IPS-18a (cell line): ENCODE measurements at regions not wholly inside any gene's neighbourhood (a gene's known extent, or its start where the extent isn't known, plus 50 kb on each side); places are given as distances from the start of the nearest gene placed in this dataset.

ENCODE experiments used
- H3K27ac ChIP-seq: one replicate; pipeline ENCODE4 v1.5.1; 2013; ENCODE audit warnings: low read length
- H3K27me3 ChIP-seq: one replicate; pipeline ENCODE4 v1.6.1; 2013; ENCODE audit warnings: mild to moderate bottlenecking, low read length; ENCODE audit not compliant: control insufficient read depth, insufficient read depth
- H3K36me3 ChIP-seq: one replicate; pipeline ENCODE4 v1.6.1; 2013; ENCODE audit warnings: low read depth, low read length; ENCODE audit not compliant: control insufficient read depth
- H3K4me1 ChIP-seq: one replicate; pipeline ENCODE4 v1.6.1; 2013; ENCODE audit warnings: low read depth, low read length; ENCODE audit not compliant: control insufficient read depth
- H3K4me3 ChIP-seq: one replicate; pipeline ENCODE4 v1.5.1; 2013; ENCODE audit warnings: low read length
- H3K9ac ChIP-seq: one replicate; pipeline ENCODE4 v1.6.1; 2013; ENCODE audit warnings: mild to moderate bottlenecking, low read length, moderate library complexity
- H3K9me3 ChIP-seq: one replicate; pipeline ENCODE4 v1.6.1; 2013; ENCODE audit warnings: low read depth, low read length; ENCODE audit not compliant: control insufficient read depth

- H3K27ac ChIP-seq, result no peak overlapping the region
- no peaks in the 10 kb centered on the region for H3K36me3 ChIP-seq
- no peaks in the 10 kb centered on the region for H3K4me1 ChIP-seq
- no peak overlapping the region for H3K4me3 ChIP-seq
- no peaks in the 10 kb centered on the region for H3K27me3 ChIP-seq
- no peak overlapping the region for H3K9ac ChIP-seq
- H3K9me3 ChIP-seq, result no peaks in the 10 kb centered on the region
These were observed 569.9 kb downstream of the UQCRFS1 start for GRCh38 chr19:28642787-28643683.

DNA sequence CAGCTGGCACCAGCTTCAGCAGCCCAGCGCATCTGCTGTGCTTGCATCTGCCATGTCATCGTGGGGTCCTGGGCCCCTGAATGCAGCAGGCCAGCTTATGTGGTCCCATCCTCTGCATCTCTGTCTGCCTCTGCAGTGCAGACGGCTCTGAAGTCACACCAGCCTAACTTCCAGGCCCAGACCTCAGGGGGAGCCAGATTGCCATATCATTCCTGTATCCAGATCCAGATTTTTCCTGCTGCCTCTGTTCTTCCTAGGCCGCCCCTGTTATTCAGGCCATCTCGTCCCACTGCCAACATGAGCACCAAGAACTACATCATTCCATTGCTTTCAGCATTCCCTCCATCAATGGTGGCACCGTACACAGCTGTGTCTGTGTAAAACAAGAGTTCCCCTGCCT, 571.6 kb downstream of the UQCRFS1 start:
- Histone ChIP-seq H3K36me3 (no peaks in the 10 kb centered on the region), H3K9me3 (no peaks in the 10 kb centered on the region), H3K9ac (no peak overlapping the region), H3K4me3 (no peak overlapping the region), H3K27ac (no peak overlapping the region), H3K27me3 (no peaks in the 10 kb centered on the region), H3K4me1 (no peaks in the 10 kb centered on the region)

GRCh38 chr19:28640506-28640905, 572.4 kb downstream of the UQCRFS1 start:
- H3K36me3 ChIP-seq, result no peaks in the 10 kb centered on the region
- H3K9ac ChIP-seq, result no peak overlapping the region
- no peak overlapping the region for H3K4me3 ChIP-seq
- H3K9me3 ChIP-seq, result no peaks in the 10 kb centered on the region
- H3K27me3 ChIP-seq, result no peaks in the 10 kb centered on the region
- H3K27ac ChIP-seq, result no peak overlapping the region
- no peaks in the 10 kb centered on the region for H3K4me1 ChIP-seq

DNA sequence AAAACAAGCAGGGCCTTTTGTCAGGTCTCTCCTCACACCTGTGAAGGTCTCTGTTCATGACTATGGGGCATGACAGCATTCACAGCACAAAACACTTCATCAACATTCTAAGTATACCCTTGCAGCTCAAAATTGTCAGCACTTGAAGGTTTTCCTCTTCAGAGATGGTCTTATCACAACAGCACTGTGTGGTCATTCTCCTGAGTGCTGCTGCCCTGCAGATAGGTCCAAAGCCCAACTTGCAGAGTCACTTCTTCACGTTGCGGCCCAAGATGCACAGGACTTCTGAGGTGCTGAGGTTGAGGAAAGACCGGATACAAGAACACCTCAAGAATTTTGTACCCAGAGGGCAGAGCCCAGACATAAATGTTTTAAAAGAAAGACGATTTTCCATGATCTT, 574.5 kb downstream of the UQCRFS1 start:
- Histone ChIP-seq H3K36me3 (no peaks in the 10 kb centered on the region), H3K4me1 (peaks cover 2% of the 10 kb centered on the region), H3K27ac (no peak overlapping the region), H3K9me3 (no peaks in the 10 kb centered on the region), H3K27me3 (no peaks in the 10 kb centered on the region), H3K4me3 (no peak overlapping the region), H3K9ac (no peak overlapping the region)

GRCh38 chr19:28636706-28637105, 576.2 kb downstream of the UQCRFS1 start:
- H3K4me3 ChIP-seq, result no peak overlapping the region
- no peaks in the 10 kb centered on the region for H3K27me3 ChIP-seq
- no peaks in the 10 kb centered on the region for H3K9me3 ChIP-seq
- H3K4me1 ChIP-seq, result peaks cover 4% of the 10 kb centered on the region
- no peak overlapping the region for H3K27ac ChIP-seq
- no peak overlapping the region for H3K9ac ChIP-seq
- no peaks in the 10 kb centered on the region for H3K36me3 ChIP-seq

DNA sequence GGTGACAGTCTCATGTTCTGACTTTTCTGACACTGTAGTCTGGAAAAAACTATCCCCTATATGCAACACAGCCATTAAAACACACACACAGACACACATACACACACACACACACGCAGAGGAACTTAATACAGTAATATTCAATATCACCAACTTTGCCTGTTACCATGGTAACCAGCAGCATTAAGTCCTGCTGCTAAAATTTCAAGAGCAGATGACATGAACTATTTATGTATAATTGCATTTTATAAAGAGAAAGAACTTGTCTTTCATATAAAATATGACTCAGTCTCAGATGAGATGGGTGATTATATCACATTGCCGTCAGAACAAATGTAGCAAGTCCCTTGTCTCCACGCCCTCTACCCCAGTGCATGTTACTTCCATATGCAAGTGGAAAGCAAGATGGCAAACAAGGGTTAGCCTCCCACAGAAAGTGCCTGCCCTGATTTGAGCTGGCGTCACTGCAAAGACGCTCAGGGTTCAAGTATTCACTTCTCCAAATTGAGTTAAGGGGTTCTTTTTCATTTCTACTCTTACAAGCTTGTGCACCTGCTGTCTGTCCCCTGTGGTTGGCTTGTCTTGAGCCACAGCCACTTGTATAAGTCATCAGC, 576.8 kb downstream of the UQCRFS1 start:
- no peaks in the 10 kb centered on the region for H3K9me3 ChIP-seq
- H3K9ac ChIP-seq, result no peak overlapping the region
- H3K4me3 ChIP-seq, result no peak overlapping the region
- H3K4me1 ChIP-seq, result peaks cover 4% of the 10 kb centered on the region
- H3K27me3 ChIP-seq, result no peaks in the 10 kb centered on the region
- no peaks in the 10 kb centered on the region for H3K36me3 ChIP-seq
- H3K27ac ChIP-seq, result no peak overlapping the region

DNA sequence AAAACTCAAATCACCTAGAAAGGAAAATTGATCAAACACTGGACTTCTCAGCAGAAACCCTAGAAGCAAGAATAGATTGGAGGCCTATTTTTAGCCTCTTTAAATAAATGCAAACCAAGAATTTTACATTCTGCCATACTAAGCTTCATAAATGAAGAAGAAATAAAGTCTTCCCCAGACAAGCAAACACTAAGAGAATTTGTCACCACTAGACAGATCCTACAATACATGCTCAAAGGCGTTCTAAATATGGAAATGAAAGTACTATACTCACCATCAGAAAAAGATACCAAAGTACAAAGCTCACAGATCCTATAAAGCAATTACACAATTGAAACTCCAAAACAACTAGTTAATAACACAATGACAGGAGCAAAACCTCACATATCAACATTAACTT, 578.1 kb downstream of the UQCRFS1 start:
- no peaks in the 10 kb centered on the region for H3K9me3 ChIP-seq
- H3K4me3 ChIP-seq, result no peak overlapping the region
- no peaks in the 10 kb centered on the region for H3K36me3 ChIP-seq
- no peak overlapping the region for H3K9ac ChIP-seq
- peaks cover 4% of the 10 kb centered on the region for H3K4me1 ChIP-seq
- no peak overlapping the region for H3K27ac ChIP-seq
- H3K27me3 ChIP-seq, result no peaks in the 10 kb centered on the region

- Histone ChIP-seq H3K4me1 (peaks cover 4% of the 10 kb centered on the region), H3K4me3 (no peak overlapping the region), H3K9ac (no peak overlapping the region), H3K36me3 (no peaks in the 10 kb centered on the region), H3K9me3 (no peaks in the 10 kb centered on the region), H3K27me3 (no peaks in the 10 kb centered on the region), H3K27ac (no peak overlapping the region)
These were observed 579.0 kb downstream of the UQCRFS1 start for GRCh38 chr19:28634019-28634328.

- Histone ChIP-seq H3K36me3 (no peaks in the 10 kb centered on the region), H3K4me1 (peaks cover 4% of the 10 kb centered on the region), H3K4me3 (no peak overlapping the region), H3K9me3 (no peaks in the 10 kb centered on the region), H3K27ac (no peak overlapping the region), H3K27me3 (no peaks in the 10 kb centered on the region), H3K9ac (no peak overlapping the region)
These were observed 579.5 kb downstream of the UQCRFS1 start for GRCh38 chr19:28633319-28634018.

GRCh38 chr19:28632371-28633080, 580.4 kb downstream of the UQCRFS1 start:
- Histone ChIP-seq H3K9ac (no peak overlapping the region), H3K4me1 (peaks cover 4% of the 10 kb centered on the region), H3K27ac (no peak overlapping the region), H3K4me3 (no peak overlapping the region), H3K36me3 (no peaks in the 10 kb centered on the region), H3K9me3 (no peaks in the 10 kb centered on the region), H3K27me3 (no peaks in the 10 kb centered on the region)

DNA sequence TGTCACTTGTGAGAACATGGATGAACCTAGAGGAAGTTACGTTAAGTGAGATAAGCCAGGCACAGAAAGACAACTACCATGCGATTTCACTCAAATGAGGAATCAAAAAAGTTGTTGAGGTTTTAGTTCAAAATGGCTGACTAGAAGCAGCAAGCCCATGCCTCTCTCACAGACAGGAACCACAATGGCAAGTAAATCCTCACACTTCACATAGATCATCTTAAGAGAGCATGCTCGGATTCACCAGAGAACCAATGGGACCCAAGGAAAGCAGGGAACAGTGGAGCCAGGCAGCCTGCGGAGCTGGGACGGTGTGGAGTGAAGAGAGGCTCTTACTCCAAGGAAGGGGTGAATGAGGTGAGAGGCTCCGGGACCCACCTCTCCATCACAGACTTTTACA, 581.0 kb downstream of the UQCRFS1 start:
- Histone ChIP-seq H3K36me3 (no peaks in the 10 kb centered on the region), H3K9ac (no peak overlapping the region), H3K27me3 (no peaks in the 10 kb centered on the region), H3K4me3 (no peak overlapping the region), H3K4me1 (peaks cover 4% of the 10 kb centered on the region), H3K27ac (no peak overlapping the region), H3K9me3 (no peaks in the 10 kb centered on the region)
